ENCODE measurements at regions not wholly inside any gene's neighbourhood (a gene's known extent, or its start where the extent isn't known, plus 50 kb on each side); places are given as distances from the start of the nearest gene placed in this dataset.

- Histone ChIP-seq H3K79me2 (replicated peaks; ENCODE audit: insufficient read depth, low read length) (no peaks in the 10 kb centered on the region), H3K27me3 (ENCODE audit: insufficient read depth, low read depth, low read length) (no peaks in the 10 kb centered on the region), H2AFZ (ENCODE audit: low read depth, low read length) (no peak overlapping the region), H4K20me1 (ENCODE audit: insufficient read depth) (no peaks in the 10 kb centered on the region), H3K4me2 (ENCODE audit: low read length) (no peak overlapping the region), H3K9ac (ENCODE audit: low read length) (no peak overlapping the region), H3K4me3 (ENCODE audit: low read length) (no peak overlapping the region), H3K27ac (ENCODE audit: low read length) (no peak overlapping the region), H3K9me3 (ENCODE audit: low read length) (no peaks in the 10 kb centered on the region), H3K36me3 (ENCODE audit: insufficient read depth, low read length) (no peaks in the 10 kb centered on the region), H3K9me2 (ENCODE audit: insufficient read depth, low read length) (no peaks in the 10 kb centered on the region), H3F3A (ENCODE audit: insufficient read depth, low read length, poor library complexity, severe bottlenecking) (no peaks in the 10 kb centered on the region)
- no peak for TF ChIP-seq RAD21 (conservative IDR thresholded peaks at IDR 0.05)
- TF ChIP-seq SMC3 (conservative IDR thresholded peaks at IDR 0.05; ENCODE audit: poor library complexity) = no peak
- no peak for TF ChIP-seq MXI1 (conservative IDR thresholded peaks at IDR 0.05; ENCODE audit: poor library complexity, severe bottlenecking)
- no peak for TF ChIP-seq EZH2 (IDR thresholded peaks at IDR 0.05; ENCODE audit: borderline replicate concordance, insufficient read depth, low read length, poor library complexity, severe bottlenecking)
- TF ChIP-seq POLR2AphosphoS5 (IDR thresholded peaks at IDR 0.05) = no peak
- TF ChIP-seq CTCF (IDR thresholded peaks at IDR 0.05; ENCODE audit: poor library complexity, severe bottlenecking) = no peak
- TF ChIP-seq, protein P1, sequence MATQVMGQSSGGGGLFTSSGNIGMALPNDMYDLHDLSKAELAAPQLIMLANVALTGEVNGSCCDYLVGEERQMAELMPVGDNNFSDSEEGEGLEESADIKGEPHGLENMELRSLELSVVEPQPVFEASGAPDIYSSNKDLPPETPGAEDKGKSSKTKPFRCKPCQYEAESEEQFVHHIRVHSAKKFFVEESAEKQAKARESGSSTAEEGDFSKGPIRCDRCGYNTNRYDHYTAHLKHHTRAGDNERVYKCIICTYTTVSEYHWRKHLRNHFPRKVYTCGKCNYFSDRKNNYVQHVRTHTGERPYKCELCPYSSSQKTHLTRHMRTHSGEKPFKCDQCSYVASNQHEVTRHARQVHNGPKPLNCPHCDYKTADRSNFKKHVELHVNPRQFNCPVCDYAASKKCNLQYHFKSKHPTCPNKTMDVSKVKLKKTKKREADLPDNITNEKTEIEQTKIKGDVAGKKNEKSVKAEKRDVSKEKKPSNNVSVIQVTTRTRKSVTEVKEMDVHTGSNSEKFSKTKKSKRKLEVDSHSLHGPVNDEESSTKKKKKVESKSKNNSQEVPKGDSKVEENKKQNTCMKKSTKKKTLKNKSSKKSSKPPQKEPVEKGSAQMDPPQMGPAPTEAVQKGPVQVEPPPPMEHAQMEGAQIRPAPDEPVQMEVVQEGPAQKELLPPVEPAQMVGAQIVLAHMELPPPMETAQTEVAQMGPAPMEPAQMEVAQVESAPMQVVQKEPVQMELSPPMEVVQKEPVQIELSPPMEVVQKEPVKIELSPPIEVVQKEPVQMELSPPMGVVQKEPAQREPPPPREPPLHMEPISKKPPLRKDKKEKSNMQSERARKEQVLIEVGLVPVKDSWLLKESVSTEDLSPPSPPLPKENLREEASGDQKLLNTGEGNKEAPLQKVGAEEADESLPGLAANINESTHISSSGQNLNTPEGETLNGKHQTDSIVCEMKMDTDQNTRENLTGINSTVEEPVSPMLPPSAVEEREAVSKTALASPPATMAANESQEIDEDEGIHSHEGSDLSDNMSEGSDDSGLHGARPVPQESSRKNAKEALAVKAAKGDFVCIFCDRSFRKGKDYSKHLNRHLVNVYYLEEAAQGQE (IDR thresholded peaks at IDR 0.05; ENCODE audit: borderline replicate concordance) = no peak
- no peak for TF ChIP-seq TAF1 (IDR thresholded peaks at IDR 0.05; ENCODE audit: low read depth)
- TF ChIP-seq EP300 (conservative IDR thresholded peaks at IDR 0.05; ENCODE audit: poor library complexity, severe bottlenecking) = no peak
Measured at GRCh38 chr11:36890121-36890679, 292.2 kb upstream of the RAG2 start.

DNA sequence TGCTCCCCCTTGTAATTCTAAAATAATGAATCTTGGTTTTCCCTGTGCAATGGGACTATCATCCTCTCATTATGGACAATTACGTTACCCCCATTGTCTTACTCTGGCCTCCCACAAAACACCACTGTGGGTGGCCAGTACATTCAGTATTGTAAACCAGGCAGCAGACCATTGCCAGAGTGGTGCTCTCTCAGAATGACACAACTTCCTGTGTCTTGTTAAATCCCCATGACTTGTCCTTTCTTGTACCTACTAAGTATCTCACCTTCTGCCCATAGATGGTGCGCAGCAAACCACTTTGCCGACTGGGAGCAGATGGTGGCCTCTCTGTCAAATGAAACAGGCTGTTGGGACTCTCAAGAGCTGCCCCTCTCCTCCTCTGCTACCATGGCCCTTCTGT lies 287.1 kb upstream of the RAG2 start:
- Histone ChIP-seq H3F3A (ENCODE audit: insufficient read depth, low read length, poor library complexity, severe bottlenecking) (no peaks in the 10 kb centered on the region), H3K27me3 (ENCODE audit: insufficient read depth, low read depth, low read length) (no peaks in the 10 kb centered on the region), H4K20me1 (ENCODE audit: insufficient read depth) (no peaks in the 10 kb centered on the region), H3K9ac (ENCODE audit: low read length) (no peak overlapping the region), H3K9me2 (ENCODE audit: insufficient read depth, low read length) (no peaks in the 10 kb centered on the region), H2AFZ (ENCODE audit: low read depth, low read length) (no peak overlapping the region), H3K4me3 (ENCODE audit: low read length) (no peak overlapping the region), H3K4me2 (ENCODE audit: low read length) (no peak overlapping the region), H3K79me2 (replicated peaks; ENCODE audit: insufficient read depth, low read length) (no peaks in the 10 kb centered on the region), H3K27ac (ENCODE audit: low read length) (no peak overlapping the region), H3K9me3 (ENCODE audit: low read length) (no peaks in the 10 kb centered on the region), H3K36me3 (ENCODE audit: insufficient read depth, low read length) (no peaks in the 10 kb centered on the region)
- TF ChIP-seq CTCF (IDR thresholded peaks at IDR 0.05; ENCODE audit: poor library complexity, severe bottlenecking) (no peak), EZH2 (IDR thresholded peaks at IDR 0.05; ENCODE audit: borderline replicate concordance, insufficient read depth, low read length, poor library complexity, severe bottlenecking) (no peak), TAF1 (IDR thresholded peaks at IDR 0.05; ENCODE audit: low read depth) (no peak), SMC3 (conservative IDR thresholded peaks at IDR 0.05; ENCODE audit: poor library complexity) (no peak), RAD21 (conservative IDR thresholded peaks at IDR 0.05) (no peak), EP300 (conservative IDR thresholded peaks at IDR 0.05; ENCODE audit: poor library complexity, severe bottlenecking) (no peak), POLR2AphosphoS5 (IDR thresholded peaks at IDR 0.05) (no peak), MXI1 (conservative IDR thresholded peaks at IDR 0.05; ENCODE audit: poor library complexity, severe bottlenecking) (no peak)
- TF ChIP-seq, protein P1 (IDR thresholded peaks at IDR 0.05; ENCODE audit: borderline replicate concordance) = no peak
